Vagina (tissue), 2 donors: ENCODE measurements at regions not wholly inside any gene's neighbourhood (a gene's known extent, or its start where the extent isn't known, plus 50 kb on each side); places are given as distances from the start of the nearest gene placed in this dataset.

Experiments used
- DNase-seq, 2 donors: peaks; one replicate each; pipeline ENCODE4 v3.0.0-alpha.2; 2017; ENCODE audit errors: extremely low spot score in 2 of 2
- H3K27ac ChIP-seq: fragments of 200-600 bp; sonication (generic); one replicate; pipeline ENCODE4 v1.5.1; 2019
- H3K27me3 ChIP-seq: fragments of 200-600 bp; sonication (generic); one replicate; pipeline ENCODE4 v1.5.1; 2019
- H3K36me3 ChIP-seq, 2 donors: fragments of 200-600 bp; sonication (generic); one replicate each; pipeline ENCODE4 v1.5.1; 2017 to 2019
- H3K4me1 ChIP-seq: fragments of 200-600 bp; sonication (generic); one replicate; pipeline ENCODE4 v1.5.1; 2019
- H3K4me3 ChIP-seq, 2 donors: fragments of 200-600 bp; sonication (generic); 1 replicate in 1 of 2; 2 replicates in 1 of 2; pipeline ENCODE4 v1.5.1; 2016 to 2019
- H3K9me3 ChIP-seq: fragments of 200-600 bp; sonication (generic); one replicate; pipeline ENCODE4 v1.5.1; 2019
- CTCF ChIP-seq, 3 experiments: fragments of 450-650 bp in 2 of 3; fragments of 200-600 bp in 1 of 3; sonication (generic) in 1 of 3; IDR thresholded peaks; one replicate each; pipeline ENCODE4 v1.5.1; 2017 to 2019; ENCODE audit warnings: antibody characterized with exemption in 3 of 3, mild to moderate bottlenecking in 2 of 3, moderate library complexity in 2 of 3
- POLR2A ChIP-seq, 2 donors: fragments of 450-650 bp; IDR thresholded peaks; one replicate each; pipeline ENCODE4 v1.6.1; 2017; ENCODE audit warnings: antibody characterized with exemption in 2 of 2, mild to moderate bottlenecking in 2 of 2, moderate library complexity in 2 of 2
- POLR2AphosphoS5 ChIP-seq, 2 donors: sonication (generic); formaldehyde crosslinking; IDR thresholded peaks; one replicate each; pipeline ENCODE4 v1.9.0; 2017; ENCODE audit warnings: antibody characterized with exemption in 2 of 2, mild to moderate bottlenecking in 2 of 2, low read depth in 1 of 2; ENCODE audit not compliant: insufficient read depth in 1 of 2
- intact Hi-C: fragments of 100-400 bp; cut with DNase I; formaldehyde crosslinking; loops from one replicate; pipeline ENCODE4 v1.15.1; 2023

- H3K9me3 ChIP-seq, result no peaks in the 10 kb centered on the region
- H3K36me3 ChIP-seq, result no peaks in the 10 kb centered on the region
- no peak overlapping the region for H3K4me3 ChIP-seq
- no peak for DNase-seq
- intact Hi-C loops, result no loop called here
- H3K27me3 ChIP-seq, result no peaks in the 10 kb centered on the region
- no peaks in the 10 kb centered on the region for H3K4me1 ChIP-seq
- H3K27ac ChIP-seq, result no peak overlapping the region
- TF ChIP-seq POLR2A (IDR thresholded peaks at IDR 0.05), result no peak
- no peak for TF ChIP-seq CTCF (IDR thresholded peaks at IDR 0.05)
- no peak for TF ChIP-seq POLR2AphosphoS5 (IDR thresholded peaks at IDR 0.05; ENCODE audit: insufficient read depth in 1 of 2, low read depth in 1 of 2)
These were observed 151.7 kb upstream of the MAOA start for GRCh38 chrX:43504394-43504793.

GRCh38 chrX:43505769-43506168, 150.3 kb upstream of the MAOA start:
- intact Hi-C loops, result no loop called here
- TF ChIP-seq POLR2AphosphoS5 (IDR thresholded peaks at IDR 0.05; ENCODE audit: insufficient read depth in 1 of 2, low read depth in 1 of 2), result no peak
- TF ChIP-seq POLR2A (IDR thresholded peaks at IDR 0.05), result no peak
- TF ChIP-seq CTCF (IDR thresholded peaks at IDR 0.05), result no peak
- no peaks in the 10 kb centered on the region for H3K36me3 ChIP-seq
- no peak overlapping the region for H3K4me3 ChIP-seq
- DNase-seq, result no peak
- no peak overlapping the region for H3K27ac ChIP-seq
- no peaks in the 10 kb centered on the region for H3K4me1 ChIP-seq
- no peaks in the 10 kb centered on the region for H3K27me3 ChIP-seq
- no peaks in the 10 kb centered on the region for H3K9me3 ChIP-seq

- intact Hi-C loops, result no loop called here
- H3K36me3 ChIP-seq, result no peaks in the 10 kb centered on the region
- no peaks in the 10 kb centered on the region for H3K27me3 ChIP-seq
- no peaks in the 10 kb centered on the region for H3K4me1 ChIP-seq
- no peaks in the 10 kb centered on the region for H3K9me3 ChIP-seq
- no peak for DNase-seq
- no peak overlapping the region for H3K4me3 ChIP-seq
- no peak overlapping the region for H3K27ac ChIP-seq
- no peak for TF ChIP-seq POLR2A (IDR thresholded peaks at IDR 0.05)
- no peak for TF ChIP-seq CTCF (IDR thresholded peaks at IDR 0.05)
- TF ChIP-seq POLR2AphosphoS5 (IDR thresholded peaks at IDR 0.05; ENCODE audit: insufficient read depth in 1 of 2, low read depth in 1 of 2), result no peak
These were observed 147.4 kb upstream of the MAOA start for GRCh38 chrX:43508694-43509093.

GRCh38 chrX:43510209-43510608, 145.9 kb upstream of the MAOA start:
- H3K9me3 ChIP-seq, result no peaks in the 10 kb centered on the region
- H3K27ac ChIP-seq, result no peak overlapping the region
- H3K4me1 ChIP-seq, result no peaks in the 10 kb centered on the region
- no peaks in the 10 kb centered on the region for H3K27me3 ChIP-seq
- no peak overlapping the region for H3K4me3 ChIP-seq
- no peaks in the 10 kb centered on the region for H3K36me3 ChIP-seq
- intact Hi-C loops, result no loop called here
- DNase-seq, result no peak
- TF ChIP-seq POLR2A (IDR thresholded peaks at IDR 0.05), result no peak
- TF ChIP-seq POLR2AphosphoS5 (IDR thresholded peaks at IDR 0.05; ENCODE audit: insufficient read depth in 1 of 2, low read depth in 1 of 2), result no peak
- no peak for TF ChIP-seq CTCF (IDR thresholded peaks at IDR 0.05)

GRCh38 chrX:43513085-43513484, 143.0 kb upstream of the MAOA start:
- H3K27me3 ChIP-seq, result no peaks in the 10 kb centered on the region
- TF ChIP-seq POLR2AphosphoS5 (IDR thresholded peaks at IDR 0.05; ENCODE audit: insufficient read depth in 1 of 2, low read depth in 1 of 2) (no peak), POLR2A (IDR thresholded peaks at IDR 0.05) (no peak), CTCF (IDR thresholded peaks at IDR 0.05) (no peak)
- no peak overlapping the region for H3K4me3 ChIP-seq
- intact Hi-C loops, result no loop called here
- H3K36me3 ChIP-seq, result no peaks in the 10 kb centered on the region
- no peak for DNase-seq
- H3K9me3 ChIP-seq, result no peaks in the 10 kb centered on the region
- no peaks in the 10 kb centered on the region for H3K4me1 ChIP-seq
- no peak overlapping the region for H3K27ac ChIP-seq
